ENCODE measurements at regions not wholly inside any gene's neighbourhood (a gene's known extent, or its start where the extent isn't known, plus 50 kb on each side); places are given as distances from the start of the nearest gene placed in this dataset.

DNA sequence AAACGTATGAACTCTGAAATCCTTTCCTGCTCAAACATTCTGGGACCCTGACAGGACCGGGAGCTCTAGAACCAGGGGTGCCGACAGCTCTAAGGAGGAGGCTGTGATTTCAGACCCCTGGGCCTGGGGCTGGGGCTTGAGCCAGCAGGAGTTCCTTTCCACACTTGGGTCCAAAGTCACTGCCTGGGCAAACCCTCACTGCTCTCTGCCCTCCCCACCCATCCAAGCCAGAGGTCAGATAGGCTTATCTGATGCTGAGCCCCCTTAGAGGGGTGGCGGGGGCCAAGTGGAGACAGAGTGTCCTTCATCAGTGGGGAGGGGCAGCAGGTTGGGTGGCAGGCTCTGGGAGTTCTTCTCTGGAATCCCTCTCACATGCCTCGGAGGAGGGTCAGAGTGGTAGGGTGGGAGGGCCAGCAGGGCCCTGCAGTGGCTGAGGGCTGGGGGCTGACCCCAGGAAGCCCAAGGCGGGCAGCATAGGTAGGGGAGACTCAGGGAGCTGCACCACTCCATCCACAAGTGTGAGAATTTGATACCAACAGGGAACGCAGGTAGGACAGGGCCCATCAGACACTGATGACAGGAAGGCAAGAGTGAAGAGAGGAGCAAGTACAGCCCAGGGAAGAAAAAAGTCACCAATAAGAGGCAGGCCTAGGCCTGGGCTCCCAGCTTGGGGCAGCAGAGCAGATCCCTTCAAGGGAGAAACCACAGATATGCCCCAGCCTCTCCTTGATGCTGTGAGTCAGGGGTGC is 121.0 kb downstream of the MRPL14 start:
- FAIRE-seq, result no peak
- in situ Hi-C loops (cut with HindIII; ENCODE audit: extremely low pct_ligation_motif_present, low pct_unique_long_range_greater_than_20kb), result no loop called here
- H3K27me3 ChIP-seq (ENCODE audit: control insufficient read depth in 1 of 2, insufficient read depth in 2 of 2, low read length in 2 of 2), result peaks cover 8 to 40% of the 10 kb centered on the region in 2 experiments; a peak in 4 of 5 replicates
- TF ChIP-seq ELF4 (CRISPR knock-in tag; IDR thresholded peaks at IDR 0.05; ENCODE audit: borderline replicate concordance) (no peak), ZNF101 (CRISPR knock-in tag; IDR thresholded peaks at IDR 0.05; ENCODE audit: borderline replicate concordance, low read depth) (no peak), ZNF251 (CRISPR knock-in tag; IDR thresholded peaks at IDR 0.05) (no peak), TOE1 (CRISPR knock-in tag; IDR thresholded peaks at IDR 0.05) (no peak), ARNTL (CRISPR knock-in tag; IDR thresholded peaks at IDR 0.05) (no peak), SP4 (CRISPR knock-in tag; IDR thresholded peaks at IDR 0.05) (peak; percentile 52; the same call in 1 of the 2 replicates), PAX8 (CRISPR knock-in tag; IDR thresholded peaks at IDR 0.05; ENCODE audit: borderline replicate concordance) (no peak)
- TF ChIP-seq, protein P1, sequence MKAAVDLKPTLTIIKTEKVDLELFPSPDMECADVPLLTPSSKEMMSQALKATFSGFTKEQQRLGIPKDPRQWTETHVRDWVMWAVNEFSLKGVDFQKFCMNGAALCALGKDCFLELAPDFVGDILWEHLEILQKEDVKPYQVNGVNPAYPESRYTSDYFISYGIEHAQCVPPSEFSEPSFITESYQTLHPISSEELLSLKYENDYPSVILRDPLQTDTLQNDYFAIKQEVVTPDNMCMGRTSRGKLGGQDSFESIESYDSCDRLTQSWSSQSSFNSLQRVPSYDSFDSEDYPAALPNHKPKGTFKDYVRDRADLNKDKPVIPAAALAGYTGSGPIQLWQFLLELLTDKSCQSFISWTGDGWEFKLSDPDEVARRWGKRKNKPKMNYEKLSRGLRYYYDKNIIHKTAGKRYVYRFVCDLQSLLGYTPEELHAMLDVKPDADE (CRISPR knock-in tag; IDR thresholded peaks at IDR 0.05), result no peak
- TF ChIP-seq, protein P2, sequence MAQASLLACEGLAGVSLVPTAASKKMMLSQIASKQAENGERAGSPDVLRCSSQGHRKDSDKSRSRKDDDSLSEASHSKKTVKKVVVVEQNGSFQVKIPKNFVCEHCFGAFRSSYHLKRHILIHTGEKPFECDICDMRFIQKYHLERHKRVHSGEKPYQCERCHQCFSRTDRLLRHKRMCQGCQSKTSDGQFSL (CRISPR knock-in tag; IDR thresholded peaks at IDR 0.05), result no peak
- TF ChIP-seq, protein P3, sequence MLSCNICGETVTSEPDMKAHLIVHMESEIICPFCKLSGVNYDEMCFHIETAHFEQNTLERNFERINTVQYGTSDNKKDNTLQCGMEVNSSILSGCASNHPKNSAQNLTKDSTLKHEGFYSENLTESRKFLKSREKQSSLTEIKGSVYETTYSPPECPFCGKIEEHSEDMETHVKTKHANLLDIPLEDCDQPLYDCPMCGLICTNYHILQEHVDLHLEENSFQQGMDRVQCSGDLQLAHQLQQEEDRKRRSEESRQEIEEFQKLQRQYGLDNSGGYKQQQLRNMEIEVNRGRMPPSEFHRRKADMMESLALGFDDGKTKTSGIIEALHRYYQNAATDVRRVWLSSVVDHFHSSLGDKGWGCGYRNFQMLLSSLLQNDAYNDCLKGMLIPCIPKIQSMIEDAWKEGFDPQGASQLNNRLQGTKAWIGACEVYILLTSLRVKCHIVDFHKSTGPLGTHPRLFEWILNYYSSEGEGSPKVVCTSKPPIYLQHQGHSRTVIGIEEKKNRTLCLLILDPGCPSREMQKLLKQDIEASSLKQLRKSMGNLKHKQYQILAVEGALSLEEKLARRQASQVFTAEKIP (CRISPR knock-in tag; IDR thresholded peaks at IDR 0.05; ENCODE audit: borderline replicate concordance), result no peak
- TF ChIP-seq, protein P4, sequence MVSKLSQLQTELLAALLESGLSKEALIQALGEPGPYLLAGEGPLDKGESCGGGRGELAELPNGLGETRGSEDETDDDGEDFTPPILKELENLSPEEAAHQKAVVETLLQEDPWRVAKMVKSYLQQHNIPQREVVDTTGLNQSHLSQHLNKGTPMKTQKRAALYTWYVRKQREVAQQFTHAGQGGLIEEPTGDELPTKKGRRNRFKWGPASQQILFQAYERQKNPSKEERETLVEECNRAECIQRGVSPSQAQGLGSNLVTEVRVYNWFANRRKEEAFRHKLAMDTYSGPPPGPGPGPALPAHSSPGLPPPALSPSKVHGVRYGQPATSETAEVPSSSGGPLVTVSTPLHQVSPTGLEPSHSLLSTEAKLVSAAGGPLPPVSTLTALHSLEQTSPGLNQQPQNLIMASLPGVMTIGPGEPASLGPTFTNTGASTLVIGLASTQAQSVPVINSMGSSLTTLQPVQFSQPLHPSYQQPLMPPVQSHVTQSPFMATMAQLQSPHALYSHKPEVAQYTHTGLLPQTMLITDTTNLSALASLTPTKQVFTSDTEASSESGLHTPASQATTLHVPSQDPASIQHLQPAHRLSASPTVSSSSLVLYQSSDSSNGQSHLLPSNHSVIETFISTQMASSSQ (IDR thresholded peaks at IDR 0.05; ENCODE audit: low read depth), result no peak
- TF ChIP-seq, protein P4 (CRISPR knock-in tag; IDR thresholded peaks at IDR 0.05; ENCODE audit: borderline replicate concordance), result no peak

More for the DNA sequence above, 121.0 kb downstream of the MRPL14 start:
- POLR2A ChIA-PET, result no interaction called here
- H2AFZ ChIP-seq (ENCODE audit: low read length), result no peak overlapping the region
- no peaks in the 10 kb centered on the region for H3K9me3 ChIP-seq (ENCODE audit: low read length)
- intact Hi-C loops (cut with micrococcal nuclease; ENCODE audit: unreplicated experiment), result no loop called here
- peaks cover 68% of the 10 kb centered on the region for H3K4me1 ChIP-seq (ENCODE audit: insufficient read depth, low read length)
- WGBS (ENCODE audit: low lambda C conversion rate), result 2% methylated on average over 7 of the region's 7 CpGs
- H3K27ac ChIP-seq (ENCODE audit: extremely low read length, insufficient read depth, low read length), result no peak overlapping the region
- H4K20me1 ChIP-seq (ENCODE audit: insufficient read depth, low read length), result no peaks in the 10 kb centered on the region
- no peaks in the 10 kb centered on the region for H3K36me3 ChIP-seq (replicated peaks in 1 of 2; ENCODE audit: control insufficient read depth in 1 of 2, insufficient read depth in 2 of 2, low read length in 2 of 2)
- no TSS peak for BruUV-seq (replicated peaks)
- no peak overlapping the region; a peak in 1 of 6 replicates for H3K4me3 ChIP-seq (replicated peaks in 1 of 3; ENCODE audit: insufficient read depth in 1 of 3, low read depth in 2 of 3, low read length in 3 of 3)
- ATAC-seq (peak; percentile 6; the same call in 1 of the 3 replicates), DNase-seq (ENCODE audit: low spot score) (no peak)
- H3K4me2 ChIP-seq (ENCODE audit: low read depth, low read length), result peak overlapping the region; percentile 46; the same call in 1 of the 2 replicates
- H3K79me2 ChIP-seq (ENCODE audit: insufficient read depth, low read length), result no peaks in the 10 kb centered on the region
- H3K9ac ChIP-seq (ENCODE audit: insufficient read depth, low read depth, low read length), result no peak overlapping the region
- CTCF ChIA-PET (ENCODE audit: low intra/inter-chr PET ratio, low total read pairs), result interaction anchor here (1.1 kb wide), 1 partner anchor 68 kb away, joined by 4 read pairs; no protein-coding TSS in a partner anchor
